VCaP (cell line): ENCODE measurements at regions not wholly inside any gene's neighbourhood (a gene's known extent, or its start where the extent isn't known, plus 50 kb on each side); places are given as distances from the start of the nearest gene placed in this dataset.

Experiments used
- H3K27ac ChIP-seq: fragments of 450-650 bp; 2 replicates; pipeline ENCODE4 v1.5.1; 2017
- TF ChIP-seq, protein P1 (sequence below): fragments of 450-650 bp; conservative IDR thresholded peaks from 2 replicates; pipeline ENCODE4 v1.5.1; 2017; ENCODE audit warnings: mild to moderate bottlenecking, moderate library complexity

DNA sequence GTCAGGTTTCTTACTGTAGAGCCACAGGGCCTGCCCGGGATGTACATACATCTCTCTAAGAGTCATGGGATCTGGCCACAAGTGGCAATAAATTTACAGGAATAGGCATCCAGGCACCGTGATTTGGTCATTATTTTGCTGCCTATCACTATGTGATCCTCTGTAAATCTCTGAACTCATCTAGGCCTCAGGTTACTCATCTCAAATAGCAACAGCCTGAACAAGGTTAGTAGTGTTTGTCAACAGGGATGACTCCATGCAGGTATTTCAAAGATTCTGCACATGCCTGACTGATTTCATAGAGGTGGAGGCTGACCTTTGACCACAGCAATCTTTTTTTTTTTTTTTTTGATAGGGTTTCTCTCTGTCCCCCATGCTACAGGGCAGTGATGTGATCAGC lies 88.8 kb upstream of the TBL1XR1 start:
- TF ChIP-seq, protein P1, sequence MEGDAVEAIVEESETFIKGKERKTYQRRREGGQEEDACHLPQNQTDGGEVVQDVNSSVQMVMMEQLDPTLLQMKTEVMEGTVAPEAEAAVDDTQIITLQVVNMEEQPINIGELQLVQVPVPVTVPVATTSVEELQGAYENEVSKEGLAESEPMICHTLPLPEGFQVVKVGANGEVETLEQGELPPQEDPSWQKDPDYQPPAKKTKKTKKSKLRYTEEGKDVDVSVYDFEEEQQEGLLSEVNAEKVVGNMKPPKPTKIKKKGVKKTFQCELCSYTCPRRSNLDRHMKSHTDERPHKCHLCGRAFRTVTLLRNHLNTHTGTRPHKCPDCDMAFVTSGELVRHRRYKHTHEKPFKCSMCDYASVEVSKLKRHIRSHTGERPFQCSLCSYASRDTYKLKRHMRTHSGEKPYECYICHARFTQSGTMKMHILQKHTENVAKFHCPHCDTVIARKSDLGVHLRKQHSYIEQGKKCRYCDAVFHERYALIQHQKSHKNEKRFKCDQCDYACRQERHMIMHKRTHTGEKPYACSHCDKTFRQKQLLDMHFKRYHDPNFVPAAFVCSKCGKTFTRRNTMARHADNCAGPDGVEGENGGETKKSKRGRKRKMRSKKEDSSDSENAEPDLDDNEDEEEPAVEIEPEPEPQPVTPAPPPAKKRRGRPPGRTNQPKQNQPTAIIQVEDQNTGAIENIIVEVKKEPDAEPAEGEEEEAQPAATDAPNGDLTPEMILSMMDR, result no peak
- H3K27ac ChIP-seq, result no peak overlapping the region; the same call in 1 of the 2 replicates

DNA sequence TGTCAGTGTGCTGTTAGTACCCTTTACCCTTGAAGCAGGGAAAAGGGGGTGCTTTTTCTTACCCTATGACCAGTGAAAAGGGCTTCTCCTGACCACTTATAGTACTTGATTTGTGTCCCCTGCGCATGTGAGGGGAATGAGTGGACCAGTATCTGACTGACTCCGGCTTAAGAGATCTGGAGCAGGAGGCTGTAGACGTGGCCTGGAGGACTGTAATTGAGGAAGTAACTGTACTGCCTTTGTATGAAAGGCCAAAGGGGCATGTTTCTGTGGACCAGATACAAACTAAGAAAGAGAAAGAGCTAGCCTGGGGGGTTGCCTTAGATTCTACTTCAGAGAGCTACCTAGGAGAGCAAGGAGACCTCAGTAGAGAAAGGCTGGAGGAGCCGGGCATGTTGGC lies 89.9 kb upstream of the TBL1XR1 start:
- H3K27ac ChIP-seq, result no peak overlapping the region
- TF ChIP-seq, protein P1, result no peak

DNA sequence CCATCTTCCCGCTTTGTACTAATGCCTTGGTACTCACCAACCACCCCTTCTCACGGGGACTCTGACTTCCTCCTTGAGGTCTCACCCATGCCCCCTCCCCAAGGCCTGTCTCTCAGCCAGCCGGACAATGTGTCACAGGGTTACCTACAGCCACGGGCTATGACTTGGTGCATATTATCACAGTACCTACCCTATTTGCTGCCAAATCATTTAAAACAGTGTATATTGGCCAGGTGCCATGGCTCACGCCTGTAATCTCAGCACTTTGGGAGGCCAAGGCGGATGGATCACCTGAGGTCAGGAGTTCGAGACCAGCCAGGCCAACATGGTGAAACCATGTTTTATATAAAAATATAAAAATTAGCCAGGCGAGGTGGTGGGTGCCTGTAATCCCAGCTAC lies 93.4 kb upstream of the TBL1XR1 start:
- TF ChIP-seq, protein P1, result no peak
- no peak overlapping the region for H3K27ac ChIP-seq

DNA sequence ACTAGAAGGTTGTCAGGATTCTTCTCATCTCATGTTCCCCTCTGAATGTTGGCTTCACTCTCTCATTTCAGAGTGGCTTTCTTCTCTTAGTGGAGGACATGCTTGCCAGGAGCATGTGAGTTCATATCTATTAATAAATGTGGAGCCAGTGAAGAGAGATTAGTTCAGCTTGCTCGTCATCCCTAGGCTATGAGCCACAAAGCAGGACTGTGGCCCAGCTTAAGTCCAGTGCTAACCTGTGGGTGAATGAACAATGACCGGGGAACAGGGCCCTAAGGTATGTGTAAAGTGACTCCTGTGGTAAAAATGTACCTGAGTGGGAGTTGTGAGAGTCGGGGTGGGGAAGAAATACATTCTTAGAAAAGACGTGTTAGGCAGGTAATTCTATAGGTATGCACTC lies 96.9 kb upstream of the TBL1XR1 start:
- TF ChIP-seq, protein P1, result no peak
- H3K27ac ChIP-seq, result no peak overlapping the region

DNA sequence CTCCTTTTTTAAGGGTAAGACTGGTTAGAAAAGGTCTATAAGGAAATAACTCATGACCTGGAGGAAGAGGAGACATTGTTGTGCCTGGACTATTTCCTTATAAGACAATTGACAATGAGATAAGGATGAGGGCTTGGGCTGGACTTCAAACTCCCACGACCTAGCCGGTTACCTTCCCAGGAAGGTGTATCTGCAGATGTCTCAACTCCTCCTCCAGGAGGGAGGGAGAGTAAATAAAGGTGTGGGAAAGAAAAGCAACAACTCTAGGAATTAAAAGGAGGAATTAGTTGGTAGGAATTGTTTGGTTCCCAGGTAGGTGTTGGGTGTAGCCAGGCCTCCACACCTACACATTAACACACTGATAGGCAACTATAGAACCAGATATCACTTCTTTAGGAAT lies 97.8 kb upstream of the TBL1XR1 start:
- no peak overlapping the region for H3K27ac ChIP-seq
- TF ChIP-seq, protein P1, result no peak

DNA sequence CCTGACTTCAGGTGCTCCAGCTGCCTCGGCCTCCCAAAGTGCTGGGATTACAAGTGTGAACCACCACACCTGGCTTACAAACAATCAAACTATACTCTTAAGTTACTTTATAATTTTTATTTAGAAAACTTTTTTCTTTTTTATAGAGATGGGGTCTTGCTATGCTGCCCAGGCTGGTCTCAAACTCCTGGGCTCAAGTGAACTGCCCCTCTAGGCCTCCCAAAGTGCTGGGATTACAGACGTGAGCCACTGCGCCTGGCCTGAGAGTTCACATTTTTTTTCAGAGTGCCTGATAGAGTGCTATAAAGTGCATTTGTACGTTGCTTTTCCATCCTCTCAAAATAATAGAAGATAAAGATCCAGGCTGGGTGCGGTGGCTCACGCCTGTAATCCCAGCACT lies 102.0 kb upstream of the TBL1XR1 start:
- TF ChIP-seq, protein P1, result no peak
- peak overlapping the region; percentile 84 for H3K27ac ChIP-seq

DNA sequence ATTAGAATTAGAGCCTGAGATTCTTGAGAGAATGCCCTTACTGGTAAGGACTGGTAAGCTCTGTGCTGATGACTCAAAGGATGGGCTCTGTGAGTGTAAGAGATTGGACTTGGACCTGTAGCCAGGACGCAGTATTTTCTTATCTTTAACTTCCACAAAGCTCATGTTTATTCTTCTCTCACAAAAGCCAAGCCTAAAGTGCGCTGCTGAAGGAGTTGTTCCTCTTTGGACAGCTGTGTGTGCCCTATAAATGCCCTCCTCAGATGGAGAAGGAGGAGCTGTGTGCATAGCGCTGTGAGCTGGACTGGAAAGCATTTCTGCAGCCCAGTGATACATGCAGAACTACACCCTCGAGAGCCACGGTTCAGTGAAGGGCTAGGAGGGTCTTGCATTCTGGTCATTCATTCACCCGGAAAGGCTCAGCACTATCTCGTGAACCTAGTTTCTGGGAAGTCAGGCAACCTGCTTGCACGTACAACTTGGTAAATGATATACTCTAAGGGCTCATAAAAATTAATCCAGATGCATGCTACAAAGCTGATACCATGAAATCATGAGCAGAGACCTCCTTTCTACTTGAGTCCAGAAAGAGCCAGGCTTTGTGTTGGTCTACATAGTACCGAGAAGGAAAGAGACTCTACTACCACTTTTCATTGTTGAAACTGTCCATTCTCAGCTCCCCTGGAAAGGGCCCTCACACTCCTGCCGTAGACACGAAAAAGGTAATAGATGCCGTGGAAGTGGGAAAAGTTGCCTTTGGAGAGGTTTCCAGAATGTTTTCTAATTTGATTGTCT lies 103.0 kb upstream of the TBL1XR1 start:
- TF ChIP-seq, protein P1, result no peak
- peak overlapping the region; percentile 84 for H3K27ac ChIP-seq
